Keratinocyte (primary cell): ENCODE measurements at regions not wholly inside any gene's neighbourhood (a gene's known extent, or its start where the extent isn't known, plus 50 kb on each side); places are given as distances from the start of the nearest gene placed in this dataset.

Source experiments
- EZH2 ChIP-seq: IDR thresholded peaks from one replicate; pipeline ENCODE4 v1.6.1; 2012; ENCODE audit warnings: inconsistent platforms, mild to moderate bottlenecking, low read length, moderate library complexity
- TF ChIP-seq, protein P1 (sequence below), 3 experiments: IDR thresholded peaks in 1 of 3; conservative IDR thresholded peaks in 1 of 3; optimal IDR thresholded peaks in 1 of 3; 2 replicates in 2 of 3; 3 replicates in 1 of 3; pipeline versions ENCODE3 to v1.5.1; 2011; ENCODE audit warnings: low read length in 3 of 3, mild to moderate bottlenecking in 3 of 3, moderate library complexity in 2 of 3, control low read depth in 1 of 3, inconsistent platforms in 1 of 3; ENCODE audit not compliant: insufficient read depth in 2 of 3; ENCODE audit errors: extremely low read depth in 1 of 3

DNA sequence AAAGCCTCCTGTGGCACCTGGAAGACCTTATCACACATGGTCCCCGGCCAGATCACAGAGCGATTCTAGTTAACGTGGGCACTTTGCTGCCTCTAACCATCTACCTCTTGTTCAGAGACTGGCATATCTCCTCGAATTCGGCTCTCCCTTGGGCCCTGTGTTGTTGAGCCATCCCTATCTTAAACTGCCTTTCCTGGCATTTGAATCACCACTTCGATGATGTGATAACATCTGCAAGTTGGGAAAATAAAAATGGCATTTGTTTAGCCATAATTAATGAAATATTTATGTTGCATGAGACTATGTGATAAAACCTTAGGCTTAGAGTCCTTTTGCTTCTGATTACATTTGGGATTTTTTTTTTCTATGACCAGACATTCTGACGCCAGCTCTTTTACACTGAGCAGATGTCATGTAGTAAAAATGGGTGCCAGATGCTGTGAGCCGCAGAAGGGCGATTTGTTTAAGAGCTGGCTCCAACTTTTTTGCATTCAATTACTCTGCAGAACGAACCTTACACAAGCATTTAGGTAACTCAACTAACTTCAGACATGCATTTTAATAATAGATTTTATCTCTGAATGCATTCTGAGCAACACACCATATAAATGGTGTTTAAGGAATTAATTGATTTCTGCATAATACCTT, 58.5 kb upstream of the PARVA start:
- TF ChIP-seq, protein P1, sequence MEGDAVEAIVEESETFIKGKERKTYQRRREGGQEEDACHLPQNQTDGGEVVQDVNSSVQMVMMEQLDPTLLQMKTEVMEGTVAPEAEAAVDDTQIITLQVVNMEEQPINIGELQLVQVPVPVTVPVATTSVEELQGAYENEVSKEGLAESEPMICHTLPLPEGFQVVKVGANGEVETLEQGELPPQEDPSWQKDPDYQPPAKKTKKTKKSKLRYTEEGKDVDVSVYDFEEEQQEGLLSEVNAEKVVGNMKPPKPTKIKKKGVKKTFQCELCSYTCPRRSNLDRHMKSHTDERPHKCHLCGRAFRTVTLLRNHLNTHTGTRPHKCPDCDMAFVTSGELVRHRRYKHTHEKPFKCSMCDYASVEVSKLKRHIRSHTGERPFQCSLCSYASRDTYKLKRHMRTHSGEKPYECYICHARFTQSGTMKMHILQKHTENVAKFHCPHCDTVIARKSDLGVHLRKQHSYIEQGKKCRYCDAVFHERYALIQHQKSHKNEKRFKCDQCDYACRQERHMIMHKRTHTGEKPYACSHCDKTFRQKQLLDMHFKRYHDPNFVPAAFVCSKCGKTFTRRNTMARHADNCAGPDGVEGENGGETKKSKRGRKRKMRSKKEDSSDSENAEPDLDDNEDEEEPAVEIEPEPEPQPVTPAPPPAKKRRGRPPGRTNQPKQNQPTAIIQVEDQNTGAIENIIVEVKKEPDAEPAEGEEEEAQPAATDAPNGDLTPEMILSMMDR (optimal IDR thresholded peaks at IDR 0.05 in 1 of 3, IDR thresholded peaks at IDR 0.05 in 1 of 3, conservative IDR thresholded peaks at IDR 0.05 in 1 of 3; ENCODE audit: extremely low read depth in 1 of 3, insufficient read depth in 2 of 3, low read length in 3 of 3): no peak
- no peak for TF ChIP-seq EZH2
